HCT116 (cell line): ENCODE measurements at regions not wholly inside any gene's neighbourhood (a gene's known extent, or its start where the extent isn't known, plus 50 kb on each side); places are given as distances from the start of the nearest gene placed in this dataset.

Source experiments
- ATAC-seq: fragments of 200-7000 bp; cut with Tn5 transposase; 2 replicates; pipeline ENCODE4 v1.9.1; 2020; ENCODE audit warnings: mild to moderate bottlenecking, moderate library complexity
- BruUV-seq: library from RNA; stranded (reverse); fragments of 400-500 nt; replicated peaks from 2 replicates; lab custom pipeline; 2021; lab: Mats Ljungman, UMichigan
- CTCF ChIA-PET: fragments of 300-600 bp; sonication (Branson Sonifier 250); formaldehyde crosslinking; loops from one replicate; lab custom pipeline; 2021; ENCODE audit warnings: antibody characterized with exemption; lab: Charles Lee
- POLR2A ChIA-PET: fragments of 300-600, 350-600 bp; sonication (Branson Sonifier 250); formaldehyde crosslinking; loops from one replicate; lab custom pipeline; 2021; ENCODE audit warnings: antibody characterized with exemption; lab: Charles Lee
- RAD21 ChIA-PET, 2 experiments: fragments of 300-600 bp; sonication (Branson Sonifier 250); formaldehyde crosslinking; loops; one replicate each; lab custom pipeline; 2023; ENCODE audit warnings: low total read pairs in 2 of 2; ENCODE audit not compliant: uncharacterized antibody in 2 of 2, unreplicated experiment in 2 of 2, low non-redundant PET in 1 of 2; lab: Charles Lee
- DNase-seq: peaks from one replicate; pipeline ENCODE4 v3.0.0-alpha.2; 2010; ENCODE audit warnings: low read depth, low spot score
- H2AFZ ChIP-seq: fragments of 200-600 bp; shearing (Covaris generic), sonication (generic); 2 replicates; pipeline ENCODE4 v1.6.1; 2017; ENCODE audit warnings: low read depth, mixed run types, mixed read lengths, antibody characterized with exemption, low read length; ENCODE audit not compliant: poor library complexity, severe bottlenecking
- H3K27ac ChIP-seq: 2 replicates; pipeline ENCODE4 v1.5.1; 2012; ENCODE audit warnings: low read depth, low read length
- H3K27me3 ChIP-seq: fragments of 200-600 bp; sonication (generic); 2 replicates; pipeline ENCODE4 v1.6.1; 2016; ENCODE audit warnings: mixed run types, low read length, mixed read lengths; ENCODE audit not compliant: insufficient read depth
- H3K36me3 ChIP-seq, 2 experiments: fragments of 200-500 bp in 1 of 2; fragments of 200-600 bp in 1 of 2; sonication (Bioruptor generic) in 1 of 2; sonication (generic) in 1 of 2; 2 replicates each; pipeline versions ENCODE4 v1.5.1 to v1.6.1; 2014 to 2016; ENCODE audit warnings: low read length in 2 of 2, inconsistent platforms in 1 of 2, mixed read lengths in 1 of 2, mixed run types in 1 of 2; ENCODE audit not compliant: insufficient read depth in 2 of 2, control insufficient read depth in 1 of 2
- H3K4me1 ChIP-seq, 2 experiments: fragments of 200-600 bp in 1 of 2; sonication (generic) in 1 of 2; 2 replicates each; pipeline versions ENCODE4 v1.5.1 to v1.6.1; 2012 to 2017; ENCODE audit warnings: low read length in 2 of 2, inconsistent platforms in 1 of 2, mild to moderate bottlenecking in 1 of 2, mixed read lengths in 1 of 2, mixed run types in 1 of 2, moderate library complexity in 1 of 2; ENCODE audit not compliant: insufficient read depth in 2 of 2, control insufficient read depth in 1 of 2
- H3K4me2 ChIP-seq: fragments of 200-600 bp; sonication (generic); 2 replicates; pipeline ENCODE4 v1.6.1; 2017; ENCODE audit warnings: mixed run types, low read length, mixed read lengths
- H3K4me3 ChIP-seq, 2 experiments: fragments of 200-600 bp in 1 of 2; sonication (generic) in 1 of 2; replicated peaks in 1 of 2; 2 replicates each; pipeline ENCODE4 v1.5.1; 2011 to 2016; ENCODE audit warnings: low read length in 2 of 2, control low read depth in 1 of 2, low read depth in 1 of 2, mild to moderate bottlenecking in 1 of 2, mixed read lengths in 1 of 2, mixed run types in 1 of 2
- H3K79me2 ChIP-seq: fragments of 200-600 bp; sonication (generic); 2 replicates; pipeline ENCODE4 v1.6.1; 2017; ENCODE audit warnings: mild to moderate bottlenecking, mixed run types, low read length, moderate library complexity, mixed read lengths; ENCODE audit not compliant: insufficient read depth
- H3K9ac ChIP-seq: fragments of 200-600 bp; sonication (generic); 2 replicates; pipeline ENCODE4 v1.6.1; 2016; ENCODE audit warnings: low read length, mixed read lengths
- H3K9me2 ChIP-seq: fragments of 200-600 bp; sonication (generic), shearing (Covaris generic); 2 replicates; pipeline ENCODE4 v1.6.1; 2017; ENCODE audit warnings: mixed run types, mild to moderate bottlenecking, moderate library complexity; ENCODE audit not compliant: insufficient read depth
- H3K9me3 ChIP-seq, 2 experiments: fragments of 200-500 bp in 1 of 2; fragments of 200-600 bp in 1 of 2; sonication (Bioruptor generic) in 1 of 2; sonication (generic) in 1 of 2; 2 replicates each; pipeline ENCODE4 v1.6.1; 2014 to 2017; ENCODE audit warnings: low read length in 2 of 2, mixed read lengths in 2 of 2, inconsistent platforms in 1 of 2, low read depth in 1 of 2, mild to moderate bottlenecking in 1 of 2, mixed run types in 1 of 2, moderate library complexity in 1 of 2; ENCODE audit not compliant: control insufficient read depth in 1 of 2, insufficient read depth in 1 of 2
- H4K20me1 ChIP-seq: fragments of 200-600 bp; sonication (generic), shearing (Covaris generic); 2 replicates; pipeline ENCODE4 v1.6.1; 2017; ENCODE audit warnings: mixed run types, mild to moderate bottlenecking, moderate library complexity; ENCODE audit not compliant: insufficient read depth
- CBX3 ChIP-seq: IDR thresholded peaks from 2 replicates; pipeline ENCODE4 v1.6.1; 2012; ENCODE audit warnings: low read depth
- CEBPB ChIP-seq: IDR thresholded peaks from 2 replicates; pipeline ENCODE4 v1.6.1; 2012; ENCODE audit warnings: low read depth
- EZH2 ChIP-seq: fragments of 200-600 bp; sonication (generic); IDR thresholded peaks from 2 replicates; pipeline ENCODE4 v1.6.1; 2017; ENCODE audit warnings: antibody characterized with exemption, mixed run types
- EZH2phosphoT487 ChIP-seq: fragments of 200-600 bp; IDR thresholded peaks from 2 replicates; pipeline ENCODE4 v1.6.1; 2018; ENCODE audit warnings: antibody characterized with exemption, borderline replicate concordance
- POLR2A ChIP-seq: IDR thresholded peaks from 2 replicates; pipeline ENCODE4 v1.7.0; 2011; ENCODE audit warnings: borderline replicate concordance; ENCODE audit not compliant: insufficient read depth, insufficient read length; ENCODE audit errors: extremely low read depth
- POLR2AphosphoS5 ChIP-seq: IDR thresholded peaks from 2 replicates; pipeline ENCODE4 v1.6.1; 2011; ENCODE audit warnings: mild to moderate bottlenecking, low read depth, low read length, moderate library complexity
- SP1 ChIP-seq: IDR thresholded peaks from 2 replicates; pipeline ENCODE4 v1.6.1; 2012; ENCODE audit warnings: low read depth
- SRF ChIP-seq: IDR thresholded peaks from 2 replicates; pipeline ENCODE4 v1.6.1; 2012; ENCODE audit warnings: low read depth
- TCF7L2 ChIP-seq: IDR thresholded peaks from 2 replicates; pipeline ENCODE4 v1.7.0; 2011; ENCODE audit warnings: borderline replicate concordance, inconsistent platforms; ENCODE audit not compliant: insufficient read depth, insufficient read length; ENCODE audit errors: extremely low read depth
- ZFX ChIP-seq: fragments of 450-650 bp; IDR thresholded peaks from 2 replicates; pipeline ENCODE4 v1.6.1; 2017
- ZNF274 ChIP-seq: fragments of 200-500 bp; sonication (Bioruptor generic); IDR thresholded peaks from 2 replicates; pipeline ENCODE4 v1.6.1; 2014; ENCODE audit warnings: mild to moderate bottlenecking, low read depth, low read length, inconsistent platforms
- intact Hi-C: fragments of 100-400 bp; cut with micrococcal nuclease; formaldehyde crosslinking; loops from 2 replicates; pipeline ENCODE4 v1.10.0; 2022
- TF ChIP-seq, protein P1 (sequence below), 3 experiments: fragments of 200-600 bp in 1 of 3; sonication (generic) in 1 of 3; IDR thresholded peaks in 2 of 3; conservative IDR thresholded peaks in 1 of 3; 2 replicates each; pipeline ENCODE4 v1.5.1; 2012 to 2017; ENCODE audit warnings: low read depth in 2 of 3, low read length in 2 of 3, antibody characterized with exemption in 1 of 3, borderline replicate concordance in 1 of 3, control low read depth in 1 of 3, mild to moderate bottlenecking in 1 of 3, mixed read lengths in 1 of 3, mixed run types in 1 of 3, moderate library complexity in 1 of 3; ENCODE audit not compliant: insufficient read depth in 1 of 3
- TF ChIP-seq, protein P2 (sequence below): IDR thresholded peaks from 2 replicates; pipeline ENCODE4 v1.6.1; 2011; ENCODE audit warnings: mild to moderate bottlenecking, low read length, moderate library complexity; ENCODE audit not compliant: insufficient replicate concordance; ENCODE audit errors: extremely low read depth
- TF ChIP-seq, protein P3 (sequence below): IDR thresholded peaks from 2 replicates; pipeline ENCODE4 v1.6.1; 2012
- TF ChIP-seq, protein P4 (sequence below): IDR thresholded peaks from 2 replicates; pipeline ENCODE4 v1.6.1; 2012

DNA sequence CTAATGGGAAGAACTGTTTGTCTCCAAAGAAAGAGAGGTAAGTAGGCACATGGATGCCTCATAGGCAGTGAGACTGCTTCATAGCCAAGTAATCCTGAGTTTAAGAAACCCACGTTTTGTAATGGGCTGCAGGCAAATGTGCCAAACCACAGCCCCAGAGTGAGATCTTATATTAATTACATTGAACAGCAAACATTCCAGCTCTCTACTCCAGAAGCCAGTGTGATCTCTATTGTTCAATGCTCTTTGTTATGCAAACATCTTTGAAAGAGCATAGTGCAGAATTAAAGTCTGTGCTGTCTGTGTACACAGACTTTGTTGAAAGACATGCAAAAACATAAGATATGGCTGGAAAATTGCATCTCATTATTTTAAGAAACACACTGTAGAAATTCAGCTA is 720.8 kb upstream of the REG3G start:
- ChIA-PET CTCF (no interaction called here), POLR2A (no interaction called here), RAD21 (no interaction called here)
- Histone ChIP-seq H3K36me3 (no peaks in the 10 kb centered on the region), H3K4me2 (no peak overlapping the region), H3K4me3 (no peak overlapping the region), H3K27me3 (no peaks in the 10 kb centered on the region), H3K9ac (no peak overlapping the region), H3K27ac (no peak overlapping the region), H4K20me1 (no peaks in the 10 kb centered on the region), H3K4me1 (no peaks in the 10 kb centered on the region; a peak in 1 of 4 replicates), H3K9me3 (peaks cover 15 to 21% of the 10 kb centered on the region in 2 experiments; a peak in 3 of 4 replicates), H2AFZ (no peak overlapping the region), H3K79me2 (no peaks in the 10 kb centered on the region), H3K9me2 (no peaks in the 10 kb centered on the region)
- intact Hi-C loops = no loop called here
- ATAC-seq = no peak
- TF ChIP-seq EZH2phosphoT487 (no peak), POLR2AphosphoS5 (no peak), EZH2 (no peak)
- no peak for DNase-seq
- BruUV-seq = no TSS peak

DNA sequence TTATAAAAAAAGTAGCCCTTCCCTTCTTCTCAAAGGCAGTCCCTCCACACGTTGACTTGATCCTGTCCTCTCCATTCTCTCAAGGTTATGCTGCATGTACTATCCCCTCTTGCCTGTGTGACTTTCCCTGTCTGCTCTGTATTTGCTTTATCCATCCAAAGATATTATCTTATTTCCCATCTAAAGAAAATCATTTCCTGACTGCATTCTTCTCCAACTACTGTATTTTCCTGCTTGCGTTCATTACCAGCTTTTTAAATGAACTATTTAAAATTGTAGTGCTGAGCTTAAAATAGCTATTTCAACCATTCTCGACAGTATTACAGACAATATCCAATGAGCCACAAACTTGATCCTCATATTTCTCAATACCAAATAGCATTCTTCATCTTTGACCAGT is 716.0 kb upstream of the REG3G start:
- H3K27ac ChIP-seq = no peak overlapping the region
- H4K20me1 ChIP-seq = no peaks in the 10 kb centered on the region
- ChIA-PET RAD21 (no interaction called here), CTCF (no interaction called here), POLR2A (no interaction called here)
- no peaks in the 10 kb centered on the region for H3K27me3 ChIP-seq
- TF ChIP-seq SRF (no peak), ZNF274 (no peak), ZFX (no peak), CBX3 (no peak), EZH2phosphoT487 (no peak), TCF7L2 (no peak), CEBPB (no peak), SP1 (no peak), POLR2A (no peak)
- TF ChIP-seq, protein P1, sequence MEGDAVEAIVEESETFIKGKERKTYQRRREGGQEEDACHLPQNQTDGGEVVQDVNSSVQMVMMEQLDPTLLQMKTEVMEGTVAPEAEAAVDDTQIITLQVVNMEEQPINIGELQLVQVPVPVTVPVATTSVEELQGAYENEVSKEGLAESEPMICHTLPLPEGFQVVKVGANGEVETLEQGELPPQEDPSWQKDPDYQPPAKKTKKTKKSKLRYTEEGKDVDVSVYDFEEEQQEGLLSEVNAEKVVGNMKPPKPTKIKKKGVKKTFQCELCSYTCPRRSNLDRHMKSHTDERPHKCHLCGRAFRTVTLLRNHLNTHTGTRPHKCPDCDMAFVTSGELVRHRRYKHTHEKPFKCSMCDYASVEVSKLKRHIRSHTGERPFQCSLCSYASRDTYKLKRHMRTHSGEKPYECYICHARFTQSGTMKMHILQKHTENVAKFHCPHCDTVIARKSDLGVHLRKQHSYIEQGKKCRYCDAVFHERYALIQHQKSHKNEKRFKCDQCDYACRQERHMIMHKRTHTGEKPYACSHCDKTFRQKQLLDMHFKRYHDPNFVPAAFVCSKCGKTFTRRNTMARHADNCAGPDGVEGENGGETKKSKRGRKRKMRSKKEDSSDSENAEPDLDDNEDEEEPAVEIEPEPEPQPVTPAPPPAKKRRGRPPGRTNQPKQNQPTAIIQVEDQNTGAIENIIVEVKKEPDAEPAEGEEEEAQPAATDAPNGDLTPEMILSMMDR (IDR thresholded peaks at IDR 0.05 in 2 of 3, conservative IDR thresholded peaks at IDR 0.05 in 1 of 3; ENCODE audit: borderline replicate concordance in 1 of 3, insufficient read depth in 1 of 3, low read depth in 2 of 3, low read length in 2 of 3) = no peak
- TF ChIP-seq, protein P2, sequence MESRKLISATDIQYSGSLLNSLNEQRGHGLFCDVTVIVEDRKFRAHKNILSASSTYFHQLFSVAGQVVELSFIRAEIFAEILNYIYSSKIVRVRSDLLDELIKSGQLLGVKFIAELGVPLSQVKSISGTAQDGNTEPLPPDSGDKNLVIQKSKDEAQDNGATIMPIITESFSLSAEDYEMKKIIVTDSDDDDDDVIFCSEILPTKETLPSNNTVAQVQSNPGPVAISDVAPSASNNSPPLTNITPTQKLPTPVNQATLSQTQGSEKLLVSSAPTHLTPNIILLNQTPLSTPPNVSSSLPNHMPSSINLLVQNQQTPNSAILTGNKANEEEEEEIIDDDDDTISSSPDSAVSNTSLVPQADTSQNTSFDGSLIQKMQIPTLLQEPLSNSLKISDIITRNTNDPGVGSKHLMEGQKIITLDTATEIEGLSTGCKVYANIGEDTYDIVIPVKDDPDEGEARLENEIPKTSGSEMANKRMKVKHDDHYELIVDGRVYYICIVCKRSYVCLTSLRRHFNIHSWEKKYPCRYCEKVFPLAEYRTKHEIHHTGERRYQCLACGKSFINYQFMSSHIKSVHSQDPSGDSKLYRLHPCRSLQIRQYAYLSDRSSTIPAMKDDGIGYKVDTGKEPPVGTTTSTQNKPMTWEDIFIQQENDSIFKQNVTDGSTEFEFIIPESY = no peak
- TF ChIP-seq, protein P3, sequence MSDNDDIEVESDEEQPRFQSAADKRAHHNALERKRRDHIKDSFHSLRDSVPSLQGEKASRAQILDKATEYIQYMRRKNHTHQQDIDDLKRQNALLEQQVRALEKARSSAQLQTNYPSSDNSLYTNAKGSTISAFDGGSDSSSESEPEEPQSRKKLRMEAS = no peak
- TF ChIP-seq, protein P4, sequence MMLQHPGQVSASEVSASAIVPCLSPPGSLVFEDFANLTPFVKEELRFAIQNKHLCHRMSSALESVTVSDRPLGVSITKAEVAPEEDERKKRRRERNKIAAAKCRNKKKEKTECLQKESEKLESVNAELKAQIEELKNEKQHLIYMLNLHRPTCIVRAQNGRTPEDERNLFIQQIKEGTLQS = no peak
- H3K9me2 ChIP-seq = no peaks in the 10 kb centered on the region
- no peaks in the 10 kb centered on the region for H3K79me2 ChIP-seq
- no peak overlapping the region for H3K4me2 ChIP-seq
- H2AFZ ChIP-seq = no peak overlapping the region
- H3K4me1 ChIP-seq = no peaks in the 10 kb centered on the region
- no peak overlapping the region for H3K9ac ChIP-seq
- H3K9me3 ChIP-seq = peaks cover 8 to 22% of the 10 kb centered on the region in 2 experiments; a peak in 2 of 4 replicates
- H3K36me3 ChIP-seq = no peaks in the 10 kb centered on the region
- no peak overlapping the region for H3K4me3 ChIP-seq
- no TSS peak for BruUV-seq
- no peak for ATAC-seq
- no peak for DNase-seq
- intact Hi-C loops = no loop called here
